Adrenal gland (tissue), 9 donors: ENCODE measurements at regions not wholly inside any gene's neighbourhood (a gene's known extent, or its start where the extent isn't known, plus 50 kb on each side); places are given as distances from the start of the nearest gene placed in this dataset.

Source experiments
- DNase-seq, 7 donors: peaks; one replicate each; pipeline ENCODE4 v3.0.0-alpha.2; 2019 to 2020
- H3K27ac ChIP-seq, 5 donors: fragments of 200-600 bp; sonication (generic) in 4 of 5; 1 replicate in 3 of 5; 2 replicates in 2 of 5; pipeline versions ENCODE4 v1.5.1 to v1.8.0; 2016 to 2020; ENCODE audit warnings: mild to moderate bottlenecking in 1 of 5
- H3K27me3 ChIP-seq: fragments of 200-600 bp; 2 replicates; pipeline ENCODE4 v1.8.0; 2021
- H3K36me3 ChIP-seq, 2 donors: fragments of 200-600 bp; replicated peaks in 1 of 2; 1 replicate in 1 of 2; 2 replicates in 1 of 2; pipeline versions ENCODE4 v1.5.1 to v1.8.0; 2018 to 2022
- H3K4me1 ChIP-seq, 2 donors: fragments of 200-600 bp; replicated peaks in 1 of 2; 1 replicate in 1 of 2; 2 replicates in 1 of 2; pipeline versions ENCODE4 v1.5.1 to v1.8.0; 2018 to 2021
- H3K4me3 ChIP-seq, 4 donors: fragments of 200-600 bp; sonication (generic) in 3 of 4; one replicate each; pipeline ENCODE4 v1.5.1; 2016 to 2018
- H3K9me3 ChIP-seq, 3 donors: fragments of 200-600 bp; sonication (generic) in 1 of 3; replicated peaks in 1 of 3; 1 replicate in 2 of 3; 2 replicates in 1 of 3; pipeline versions ENCODE4 v1.5.1 to v1.8.0; 2016 to 2021
- CTCF ChIP-seq, 6 experiments: fragments of 450-650 bp in 4 of 6; fragments of 200-600 bp in 2 of 6; sonication (generic) in 1 of 6; IDR thresholded peaks; 1 replicate in 5 of 6; 2 replicates in 1 of 6; pipeline versions ENCODE4 v1.5.1 to v1.8.0; 2016 to 2021; ENCODE audit warnings: antibody characterized with exemption in 6 of 6, mild to moderate bottlenecking in 2 of 6, moderate library complexity in 1 of 6
- POLR2A ChIP-seq, 2 donors: fragments of 450-650 bp; IDR thresholded peaks; one replicate each; pipeline ENCODE4 v1.6.1; 2017; ENCODE audit warnings: antibody characterized with exemption in 2 of 2, mild to moderate bottlenecking in 2 of 2, moderate library complexity in 1 of 2
- WGBS, 4 donors: extraction: QIAGEN DNeasy Blood & Tissue Kit in 2 of 4; methylation state at CpG; one replicate each; pipeline versions ENCODE4 v1.1.5 to v1.1.7; 2013 to 2017; 5-methylcytosine and 5-hydroxymethylcytosine counted together
- intact Hi-C, 2 donors: fragments of 100-400 bp; cut with DNase I; formaldehyde crosslinking; loops; one replicate each; pipeline versions ENCODE4 v1.14.1 to v1.15.0; 2022 to 2023
- donor health status: healthy with polysubstance abuse.
- donor health status: Bipolar disorder and iron deficiency.
- donor health status: DM: yes; HTN: yes; CAD: no.
- donor health status: DM: no; HTN: no; CAD: no.
- donor health status: DM: no; HTN: no; CAD: no.

GRCh38 chr3:111303760-111304159 lies 232.1 kb downstream of the NECTIN3 start:
- no peaks in the 10 kb centered on the region for H3K4me1 ChIP-seq
- no peak for TF ChIP-seq CTCF (IDR thresholded peaks at IDR 0.05)
- TF ChIP-seq POLR2A (IDR thresholded peaks at IDR 0.05): no peak
- 78 to 89% (median 84%) methylated on average over 1 of the region's 1 CpG for WGBS, 4 donors
- no peak for DNase-seq
- intact Hi-C loops: no loop called here
- H3K36me3 ChIP-seq: no peaks in the 10 kb centered on the region
- H3K4me3 ChIP-seq: no peak overlapping the region
- H3K27ac ChIP-seq: no peak overlapping the region
- H3K9me3 ChIP-seq: no peaks in the 10 kb centered on the region
- no peaks in the 10 kb centered on the region for H3K27me3 ChIP-seq

- no peak for DNase-seq
- Histone ChIP-seq H3K4me3 (no peak overlapping the region), H3K9me3 (no peaks in the 10 kb centered on the region), H3K27ac (no peak overlapping the region), H3K4me1 (no peaks in the 10 kb centered on the region), H3K36me3 (no peaks in the 10 kb centered on the region), H3K27me3 (no peaks in the 10 kb centered on the region)
- intact Hi-C loops: no loop called here
- no peak for TF ChIP-seq POLR2A (IDR thresholded peaks at IDR 0.05)
- no peak for TF ChIP-seq CTCF (IDR thresholded peaks at IDR 0.05)
- WGBS, 4 donors: 89 to 94% (median 90%) methylated on average over 1 of the region's 1 CpG
Observed at GRCh38 chr3:111307676-111308075, 234.3 kb upstream of the CD96 start.

GRCh38 chr3:111311126-111311525 lies 230.9 kb upstream of the CD96 start:
- peaks cover 0 to 8% of the 10 kb centered on the region in 2 donors for H3K4me1 ChIP-seq
- no peak for TF ChIP-seq CTCF (IDR thresholded peaks at IDR 0.05)
- TF ChIP-seq POLR2A (IDR thresholded peaks at IDR 0.05): no peak
- no peak for DNase-seq
- H3K4me3 ChIP-seq: no peak overlapping the region
- no peaks in the 10 kb centered on the region for H3K9me3 ChIP-seq
- no peak overlapping the region for H3K27ac ChIP-seq
- intact Hi-C loops: no loop called here
- no peaks in the 10 kb centered on the region for H3K36me3 ChIP-seq
- no peaks in the 10 kb centered on the region for H3K27me3 ChIP-seq

- TF ChIP-seq CTCF (IDR thresholded peaks at IDR 0.05) (no peak), POLR2A (IDR thresholded peaks at IDR 0.05) (no peak)
- WGBS, 4 donors: 55 to 72% (median 67%) methylated on average over 2 of the region's 2 CpGs
- Histone ChIP-seq H3K9me3 (no peaks in the 10 kb centered on the region), H3K27ac (no peak overlapping the region), H3K27me3 (no peaks in the 10 kb centered on the region), H3K4me3 (no peak overlapping the region), H3K4me1 (peaks cover 0 to 14% of the 10 kb centered on the region in 2 donors), H3K36me3 (no peaks in the 10 kb centered on the region)
- intact Hi-C loops: no loop called here
- DNase-seq: no peak
Observed at GRCh38 chr3:111311709-111312235, 230.2 kb upstream of the CD96 start.
